NCI-H1417 treated with DMSO at 0.1 percent for 48 hours (cell line): ENCODE measurements at regions not wholly inside any gene's neighbourhood (a gene's known extent, or its start where the extent isn't known, plus 50 kb on each side); places are given as distances from the start of the nearest gene placed in this dataset.
"Not testable (repeated sequence)": the region's sequence is repeated elsewhere in the genome, so short reads cannot be mapped to it uniquely, and the experiment has no call there.

ENCODE experiments used
- DNase-seq: peaks from one replicate; lab custom pipeline; 2025; lab: John Stamatoyannopoulos, UW

GRCh38 chr15:99485153-99485961 is 80.4 kb upstream of the MEF2A start:
- DNase-seq, result no peak

GRCh38 chr15:99485992-99486370 is 79.8 kb upstream of the MEF2A start:
- no peak for DNase-seq

- DNase-seq, result no peak
Observed at GRCh38 chr15:99486371-99487336, 79.1 kb upstream of the MEF2A start.

- DNase-seq, result no peak
Observed at GRCh38 chr15:99487337-99487730, 78.5 kb upstream of the MEF2A start.

GRCh38 chr15:99492275-99492674 is 73.5 kb upstream of the MEF2A start:
- DNase-seq, result no peak

GRCh38 chr15:99492716-99493115 is 73.1 kb upstream of the MEF2A start:
- no peak for DNase-seq

GRCh38 chr15:99493461-99493860 is 72.3 kb upstream of the MEF2A start:
- no peak for DNase-seq

GRCh38 chr15:99494536-99495233 is 71.1 kb upstream of the MEF2A start:
- DNase-seq, result not testable (repeated sequence)

- DNase-seq, result no peak
Observed at GRCh38 chr15:99495430-99496301, 70.1 kb upstream of the MEF2A start.

- no peak for DNase-seq
Observed at GRCh38 chr15:99496302-99496629, 69.5 kb upstream of the MEF2A start.

- DNase-seq, result no peak
Observed at GRCh38 chr15:99502182-99502581, 63.6 kb upstream of the MEF2A start.

- no peak for DNase-seq
Observed at GRCh38 chr15:99502661-99503060, 63.1 kb upstream of the MEF2A start.

GRCh38 chr15:99503411-99503810 is 62.4 kb upstream of the MEF2A start:
- no peak for DNase-seq

- no peak for DNase-seq
Observed at GRCh38 chr15:99504071-99504822, 61.5 kb upstream of the MEF2A start.

GRCh38 chr15:99504823-99505551 is 60.8 kb upstream of the MEF2A start:
- DNase-seq, result no peak

GRCh38 chr15:99506399-99506798 is 59.4 kb upstream of the MEF2A start:
- no peak for DNase-seq

- no peak for DNase-seq
Observed at GRCh38 chr15:99507016-99507503, 58.7 kb upstream of the MEF2A start.

GRCh38 chr15:99507504-99508310 is 58.1 kb upstream of the MEF2A start:
- DNase-seq, result peak; percentile 15

- no peak for DNase-seq
Observed at GRCh38 chr15:99508311-99508645, 57.5 kb upstream of the MEF2A start.
